Hepatocyte (in vitro differentiated cells): ENCODE measurements at regions not wholly inside any gene's neighbourhood (a gene's known extent, or its start where the extent isn't known, plus 50 kb on each side); places are given as distances from the start of the nearest gene placed in this dataset.

Experiments used
- DNase-seq: peaks from one replicate; pipeline ENCODE4 v3.0.0-alpha.2; 2016; ENCODE audit warnings: low spot score
- H2AFZ ChIP-seq: fragments of 200-600 bp; sonication (generic); 2 replicates; pipeline ENCODE4 v1.6.0; 2016; ENCODE audit warnings: antibody characterized with exemption, mild to moderate bottlenecking
- H3K27ac ChIP-seq: fragments of 200-600 bp; sonication (generic); 2 replicates; pipeline ENCODE4 v1.5.1; 2016; ENCODE audit warnings: mild to moderate bottlenecking
- H3K27me3 ChIP-seq: fragments of 200-600 bp; sonication (generic); 2 replicates; pipeline ENCODE4 v1.6.1; 2016
- H3K36me3 ChIP-seq: fragments of 200-600 bp; sonication (generic); replicated peaks from 2 replicates; pipeline ENCODE4 v1.5.1; 2016; ENCODE audit warnings: low read depth; ENCODE audit not compliant: insufficient read depth
- H3K4me1 ChIP-seq: fragments of 200-600 bp; sonication (generic); 2 replicates; pipeline ENCODE4 v1.5.1; 2016; ENCODE audit warnings: mild to moderate bottlenecking, moderate library complexity; ENCODE audit not compliant: insufficient read depth
- H3K4me2 ChIP-seq: fragments of 200-600 bp; sonication (generic); 2 replicates; pipeline ENCODE4 v1.6.0; 2016
- H3K4me3 ChIP-seq: fragments of 200-600 bp; sonication (generic); 2 replicates; pipeline ENCODE4 v1.5.1; 2016; ENCODE audit warnings: mild to moderate bottlenecking
- H3K79me2 ChIP-seq: fragments of 200-600 bp; sonication (generic); 2 replicates; pipeline ENCODE4 v1.6.0; 2017; ENCODE audit warnings: mild to moderate bottlenecking
- H3K9me2 ChIP-seq: fragments of 200-600 bp; sonication (generic); replicated peaks from 2 replicates; pipeline ENCODE4 v1.6.0; 2017; ENCODE audit warnings: mild to moderate bottlenecking; ENCODE audit not compliant: insufficient read depth
- H3K9me3 ChIP-seq: fragments of 200-600 bp; sonication (generic); 2 replicates; pipeline ENCODE4 v1.5.1; 2016; ENCODE audit warnings: low read depth, mild to moderate bottlenecking
- H4K20me1 ChIP-seq: fragments of 200-600 bp; sonication (generic); 2 replicates; pipeline ENCODE4 v1.6.0; 2016; ENCODE audit warnings: mild to moderate bottlenecking; ENCODE audit not compliant: insufficient read depth, poor library complexity, severe bottlenecking
- EZH2 ChIP-seq: fragments of 200-600 bp; sonication (generic); IDR thresholded peaks from 2 replicates; pipeline ENCODE4 v1.6.1; 2016; ENCODE audit warnings: antibody characterized with exemption, mild to moderate bottlenecking, borderline replicate concordance
- EZH2phosphoT487 ChIP-seq: fragments of 200-600 bp; sonication (generic); IDR thresholded peaks from one replicate; pipeline ENCODE4 v1.6.1; 2018; ENCODE audit warnings: antibody characterized with exemption, mild to moderate bottlenecking, low read depth, moderate library complexity; ENCODE audit not compliant: unreplicated experiment, severe bottlenecking
- WGBS: methylation state at CpG from one replicate; pipeline ENCODE4 v1.1.6; 2016; ENCODE audit warnings: low lambda C conversion rate; ENCODE audit errors: missing lambda C conversion rate; 5-methylcytosine and 5-hydroxymethylcytosine counted together
- TF ChIP-seq, protein P1 (sequence below): fragments of 200-600 bp; sonication (generic); IDR thresholded peaks from 2 replicates; pipeline ENCODE4 v1.5.1; 2016; ENCODE audit warnings: antibody characterized with exemption, mild to moderate bottlenecking; ENCODE audit not compliant: poor library complexity

DNA sequence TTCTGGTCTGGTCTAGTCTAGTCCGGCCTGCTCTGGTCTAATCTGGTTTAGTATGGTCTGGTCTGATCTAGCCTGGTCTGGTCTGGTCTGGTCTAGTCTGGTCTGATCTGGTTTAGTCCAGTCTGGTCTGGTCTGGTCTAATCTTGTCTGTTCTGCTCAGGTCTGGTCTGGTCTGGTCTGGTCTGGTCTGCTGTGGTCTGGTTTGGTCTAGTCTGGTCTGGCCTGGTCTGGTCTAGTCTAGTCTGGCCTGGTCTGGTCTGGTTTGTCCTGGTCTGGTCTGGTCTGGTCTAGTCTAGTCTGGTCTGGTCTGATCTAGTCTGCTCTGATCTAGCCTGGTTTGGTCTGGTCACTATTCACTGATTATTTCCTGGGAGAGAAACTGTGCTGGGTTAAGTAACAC, 84.1 kb upstream of the PRR23E start:
- 90% methylated on average over 1 of the region's 1 CpG for WGBS
- H3K9me2 ChIP-seq = no peaks in the 10 kb centered on the region
- no peak overlapping the region for H2AFZ ChIP-seq
- DNase-seq = no peak
- H3K36me3 ChIP-seq = no peaks in the 10 kb centered on the region
- no peak for TF ChIP-seq EZH2
- TF ChIP-seq, protein P1, sequence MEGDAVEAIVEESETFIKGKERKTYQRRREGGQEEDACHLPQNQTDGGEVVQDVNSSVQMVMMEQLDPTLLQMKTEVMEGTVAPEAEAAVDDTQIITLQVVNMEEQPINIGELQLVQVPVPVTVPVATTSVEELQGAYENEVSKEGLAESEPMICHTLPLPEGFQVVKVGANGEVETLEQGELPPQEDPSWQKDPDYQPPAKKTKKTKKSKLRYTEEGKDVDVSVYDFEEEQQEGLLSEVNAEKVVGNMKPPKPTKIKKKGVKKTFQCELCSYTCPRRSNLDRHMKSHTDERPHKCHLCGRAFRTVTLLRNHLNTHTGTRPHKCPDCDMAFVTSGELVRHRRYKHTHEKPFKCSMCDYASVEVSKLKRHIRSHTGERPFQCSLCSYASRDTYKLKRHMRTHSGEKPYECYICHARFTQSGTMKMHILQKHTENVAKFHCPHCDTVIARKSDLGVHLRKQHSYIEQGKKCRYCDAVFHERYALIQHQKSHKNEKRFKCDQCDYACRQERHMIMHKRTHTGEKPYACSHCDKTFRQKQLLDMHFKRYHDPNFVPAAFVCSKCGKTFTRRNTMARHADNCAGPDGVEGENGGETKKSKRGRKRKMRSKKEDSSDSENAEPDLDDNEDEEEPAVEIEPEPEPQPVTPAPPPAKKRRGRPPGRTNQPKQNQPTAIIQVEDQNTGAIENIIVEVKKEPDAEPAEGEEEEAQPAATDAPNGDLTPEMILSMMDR = no peak
- TF ChIP-seq EZH2phosphoT487 = no peak
- no peaks in the 10 kb centered on the region for H3K4me1 ChIP-seq
- H3K4me2 ChIP-seq = no peak overlapping the region
- H3K27me3 ChIP-seq = no peaks in the 10 kb centered on the region
- no peaks in the 10 kb centered on the region for H3K79me2 ChIP-seq
- no peaks in the 10 kb centered on the region for H4K20me1 ChIP-seq
- peaks cover 12% of the 10 kb centered on the region for H3K9me3 ChIP-seq
- H3K27ac ChIP-seq = no peak overlapping the region
- H3K4me3 ChIP-seq = no peak overlapping the region

DNA sequence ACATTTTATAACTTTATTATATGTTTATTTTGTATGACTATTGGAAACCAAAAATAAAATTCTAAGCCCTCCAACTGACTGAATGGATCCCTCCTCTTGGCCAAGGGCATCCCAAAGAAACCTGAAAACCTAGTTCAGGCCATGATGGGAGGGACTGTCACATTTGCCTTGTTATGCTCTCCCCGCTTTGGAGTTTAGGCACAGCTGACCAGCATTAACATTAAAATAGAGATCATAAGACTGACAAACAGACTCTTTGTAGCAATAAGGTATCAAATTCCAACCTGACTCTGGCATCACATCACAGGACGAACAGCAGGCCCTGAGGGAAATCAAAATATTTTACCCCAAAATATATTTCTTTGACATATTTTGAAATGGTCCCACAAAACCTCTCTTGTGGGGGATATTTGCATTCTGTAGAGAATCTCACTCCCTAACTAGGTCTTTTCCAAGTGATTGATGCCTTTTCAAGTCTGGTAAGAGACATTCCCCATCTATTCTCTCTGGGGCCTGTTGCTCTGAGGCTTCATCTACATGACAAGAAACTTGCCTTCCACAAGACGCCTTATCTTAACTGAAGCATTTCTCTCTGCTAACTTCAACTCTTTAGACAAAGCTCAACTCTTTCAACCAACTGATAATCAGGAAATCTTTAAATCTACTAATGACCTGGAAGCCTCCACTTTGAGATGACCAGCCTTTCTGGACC, 81.8 kb upstream of the PRR23E start:
- H3K4me2 ChIP-seq = no peak overlapping the region
- H2AFZ ChIP-seq = no peak overlapping the region
- no peak overlapping the region for H3K27ac ChIP-seq
- H3K9me2 ChIP-seq = no peaks in the 10 kb centered on the region
- H3K36me3 ChIP-seq = no peaks in the 10 kb centered on the region
- H3K4me3 ChIP-seq = no peak overlapping the region
- no peaks in the 10 kb centered on the region for H3K79me2 ChIP-seq
- no peak for DNase-seq
- TF ChIP-seq EZH2phosphoT487 (no peak), EZH2 (no peak)
- TF ChIP-seq, protein P1 = no peak
- H4K20me1 ChIP-seq = no peaks in the 10 kb centered on the region
- H3K27me3 ChIP-seq = no peaks in the 10 kb centered on the region
- WGBS = 54% methylated on average over 3 of the region's 3 CpGs
- peaks cover 12% of the 10 kb centered on the region for H3K9me3 ChIP-seq
- H3K4me1 ChIP-seq = no peaks in the 10 kb centered on the region

DNA sequence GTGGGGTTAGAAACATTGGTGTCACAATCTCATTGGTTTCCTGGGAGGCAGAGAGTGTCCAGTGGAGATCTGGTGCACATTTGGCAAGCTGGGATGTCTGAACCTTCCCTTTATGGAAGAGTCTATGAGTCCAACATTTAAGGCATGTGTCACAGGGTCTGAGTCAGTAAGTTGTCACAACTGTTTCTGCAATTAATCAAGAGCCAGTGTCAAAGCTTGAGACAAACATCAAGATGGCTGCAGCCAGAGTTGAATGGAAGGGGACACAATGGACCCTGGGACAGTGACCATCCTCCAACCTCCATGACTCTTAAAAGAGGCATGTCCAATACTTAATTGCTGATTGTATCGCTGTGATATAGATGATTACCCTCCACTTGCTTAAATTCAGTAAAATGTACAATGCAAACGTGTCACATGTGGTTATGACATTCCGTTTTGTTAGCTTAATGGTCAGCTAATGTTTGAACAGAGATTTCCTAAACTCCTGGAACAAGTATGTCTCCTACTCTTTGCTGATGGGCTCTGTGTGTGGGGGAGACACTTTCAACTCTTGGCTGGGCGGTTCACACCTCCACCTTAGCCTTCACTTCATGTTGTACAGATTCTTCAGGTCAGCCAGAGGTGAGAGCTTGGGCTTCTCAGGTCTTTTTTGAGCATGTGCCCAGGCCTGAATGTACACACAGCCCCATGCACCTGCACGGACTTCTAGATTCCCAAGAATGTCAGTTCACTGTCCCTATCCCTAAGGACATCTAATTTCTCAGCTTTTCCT, 79.9 kb upstream of the PRR23E start:
- H3K27me3 ChIP-seq = no peaks in the 10 kb centered on the region
- H3K36me3 ChIP-seq = no peaks in the 10 kb centered on the region
- no peak overlapping the region for H3K4me2 ChIP-seq
- H3K27ac ChIP-seq = no peak overlapping the region
- H2AFZ ChIP-seq = no peak overlapping the region
- H3K79me2 ChIP-seq = no peaks in the 10 kb centered on the region
- no peak overlapping the region for H3K4me3 ChIP-seq
- no peaks in the 10 kb centered on the region for H3K4me1 ChIP-seq
- H3K9me3 ChIP-seq = peaks cover 12% of the 10 kb centered on the region
- WGBS = 55% methylated on average over 5 of the region's 5 CpGs
- H3K9me2 ChIP-seq = no peaks in the 10 kb centered on the region
- no peaks in the 10 kb centered on the region for H4K20me1 ChIP-seq
- no peak for DNase-seq
- TF ChIP-seq EZH2phosphoT487 = no peak
- TF ChIP-seq, protein P1 = no peak
- no peak for TF ChIP-seq EZH2
